ENCODE measurements at regions not wholly inside any gene's neighbourhood (a gene's known extent, or its start where the extent isn't known, plus 50 kb on each side); places are given as distances from the start of the nearest gene placed in this dataset.

DNA sequence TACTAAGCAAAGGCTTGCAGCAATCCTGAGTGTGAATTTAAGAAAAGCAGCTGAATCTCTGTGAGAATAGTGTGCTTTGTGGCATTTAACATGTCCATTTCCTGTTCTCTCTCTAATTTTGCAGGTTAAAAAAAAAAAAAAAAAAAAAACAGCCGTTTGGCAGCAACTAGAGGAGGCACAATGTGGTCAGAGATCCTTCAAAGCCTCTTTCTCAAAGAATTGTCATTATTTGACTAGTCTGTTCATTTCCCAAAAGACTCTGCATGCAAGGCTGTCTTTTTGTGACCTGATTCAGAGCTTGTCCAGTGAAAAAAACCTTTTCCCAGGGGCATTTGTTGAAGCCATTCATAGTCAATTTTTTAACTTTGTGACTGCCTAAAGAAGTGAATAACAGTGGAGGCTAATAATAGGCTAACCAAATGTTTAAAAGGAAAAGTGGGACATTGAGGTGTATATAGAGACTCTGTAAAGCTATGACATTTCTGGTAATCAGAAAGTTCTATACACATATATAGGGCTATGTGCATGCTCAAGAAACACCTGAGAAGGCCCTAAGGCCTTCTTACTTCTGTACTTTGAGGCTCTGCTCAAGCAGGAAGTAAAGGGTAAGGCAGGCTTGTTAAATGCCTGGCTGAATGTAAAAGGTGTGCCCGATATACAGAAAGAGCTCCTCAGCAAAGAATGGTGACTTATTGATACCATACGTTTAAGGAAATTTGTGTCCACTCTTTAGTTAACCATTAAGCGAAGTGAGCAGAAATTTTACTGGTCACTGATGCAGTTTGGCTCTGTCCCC, 289.6 kb upstream of the RAB6C start:
- TF ChIP-seq, protein P1, sequence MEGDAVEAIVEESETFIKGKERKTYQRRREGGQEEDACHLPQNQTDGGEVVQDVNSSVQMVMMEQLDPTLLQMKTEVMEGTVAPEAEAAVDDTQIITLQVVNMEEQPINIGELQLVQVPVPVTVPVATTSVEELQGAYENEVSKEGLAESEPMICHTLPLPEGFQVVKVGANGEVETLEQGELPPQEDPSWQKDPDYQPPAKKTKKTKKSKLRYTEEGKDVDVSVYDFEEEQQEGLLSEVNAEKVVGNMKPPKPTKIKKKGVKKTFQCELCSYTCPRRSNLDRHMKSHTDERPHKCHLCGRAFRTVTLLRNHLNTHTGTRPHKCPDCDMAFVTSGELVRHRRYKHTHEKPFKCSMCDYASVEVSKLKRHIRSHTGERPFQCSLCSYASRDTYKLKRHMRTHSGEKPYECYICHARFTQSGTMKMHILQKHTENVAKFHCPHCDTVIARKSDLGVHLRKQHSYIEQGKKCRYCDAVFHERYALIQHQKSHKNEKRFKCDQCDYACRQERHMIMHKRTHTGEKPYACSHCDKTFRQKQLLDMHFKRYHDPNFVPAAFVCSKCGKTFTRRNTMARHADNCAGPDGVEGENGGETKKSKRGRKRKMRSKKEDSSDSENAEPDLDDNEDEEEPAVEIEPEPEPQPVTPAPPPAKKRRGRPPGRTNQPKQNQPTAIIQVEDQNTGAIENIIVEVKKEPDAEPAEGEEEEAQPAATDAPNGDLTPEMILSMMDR (IDR thresholded peaks at IDR 0.05) = no peak
- TF ChIP-seq EP300 (IDR thresholded peaks at IDR 0.05) = no peak
- TF ChIP-seq POLR2A (IDR thresholded peaks at IDR 0.05) = no peak

Measured in ovary (tissue), 3 donors.